Loucy (cell line): ENCODE measurements at regions not wholly inside any gene's neighbourhood (a gene's known extent, or its start where the extent isn't known, plus 50 kb on each side); places are given as distances from the start of the nearest gene placed in this dataset.

Source experiments
- H2AFZ ChIP-seq: fragments of 200-600 bp; sonication (generic); 2 replicates; pipeline ENCODE4 v1.6.0; 2016; ENCODE audit warnings: antibody characterized with exemption, mild to moderate bottlenecking, low read length, moderate library complexity
- H3F3A ChIP-seq: fragments of 200-600 bp; 2 replicates; pipeline ENCODE4 v1.6.0; 2016; ENCODE audit warnings: antibody characterized with exemption, low read depth, mild to moderate bottlenecking
- H3K27me3 ChIP-seq: fragments of 200-600 bp; sonication (generic); 2 replicates; pipeline ENCODE4 v1.6.1; 2014; ENCODE audit warnings: low read length, mild to moderate bottlenecking; ENCODE audit not compliant: insufficient read depth, poor library complexity, severe bottlenecking
- H3K36me3 ChIP-seq: fragments of 200-600 bp; sonication (generic); 2 replicates; pipeline ENCODE4 v1.6.1; 2016; ENCODE audit warnings: low read length; ENCODE audit not compliant: insufficient read depth
- H3K4me1 ChIP-seq: fragments of 200-600 bp; sonication (generic); 2 replicates; pipeline ENCODE4 v1.5.1; 2014; ENCODE audit warnings: low read length, mild to moderate bottlenecking; ENCODE audit not compliant: insufficient read depth, poor library complexity, severe bottlenecking
- H3K4me2 ChIP-seq: fragments of 200-600 bp; sonication (generic); 2 replicates; pipeline ENCODE4 v1.6.0; 2014; ENCODE audit warnings: antibody characterized with exemption, low read length, low read depth, mild to moderate bottlenecking; ENCODE audit not compliant: poor library complexity, severe bottlenecking
- H3K4me3 ChIP-seq: fragments of 200-600 bp; sonication (generic); 2 replicates; pipeline ENCODE4 v1.5.1; 2014; ENCODE audit warnings: low read length, mild to moderate bottlenecking, mixed read lengths; ENCODE audit not compliant: poor library complexity, severe bottlenecking
- H3K79me2 ChIP-seq: fragments of 200-600 bp; sonication (generic); 2 replicates; pipeline ENCODE4 v1.6.1; 2014; ENCODE audit warnings: low read length; ENCODE audit not compliant: insufficient read depth
- H3K9ac ChIP-seq: fragments of 200-600 bp; sonication (generic); 2 replicates; pipeline ENCODE4 v1.6.0; 2014; ENCODE audit warnings: mild to moderate bottlenecking, low read depth, low read length, moderate library complexity; ENCODE audit not compliant: poor library complexity, severe bottlenecking
- H3K9me2 ChIP-seq: fragments of 200-600 bp; sonication (generic); replicated peaks from 2 replicates; pipeline ENCODE4 v1.6.1; 2016; ENCODE audit warnings: low read depth, low read length, mixed read lengths
- H3K9me3 ChIP-seq: fragments of 200-600 bp; sonication (generic); 2 replicates; pipeline ENCODE4 v1.6.1; 2014; ENCODE audit warnings: mild to moderate bottlenecking, antibody characterized with exemption, low read length, low read depth; ENCODE audit not compliant: insufficient read depth
- H4K20me1 ChIP-seq: fragments of 200-600 bp; sonication (generic); 2 replicates; pipeline ENCODE4 v1.6.0; 2014; ENCODE audit warnings: antibody characterized with exemption, low read length, mild to moderate bottlenecking; ENCODE audit not compliant: insufficient read depth, poor library complexity, severe bottlenecking
- EZH2phosphoT487 ChIP-seq: fragments of 200-600 bp; IDR thresholded peaks from 2 replicates; pipeline ENCODE4 v1.6.1; 2018; ENCODE audit warnings: antibody characterized with exemption, mild to moderate bottlenecking, moderate library complexity, borderline replicate concordance
- TF ChIP-seq, protein P1 (sequence below): fragments of 200-600 bp; sonication (generic); conservative IDR thresholded peaks from 2 replicates; pipeline ENCODE4 v1.5.1; 2014; ENCODE audit warnings: mild to moderate bottlenecking, antibody characterized with exemption, low read length

DNA sequence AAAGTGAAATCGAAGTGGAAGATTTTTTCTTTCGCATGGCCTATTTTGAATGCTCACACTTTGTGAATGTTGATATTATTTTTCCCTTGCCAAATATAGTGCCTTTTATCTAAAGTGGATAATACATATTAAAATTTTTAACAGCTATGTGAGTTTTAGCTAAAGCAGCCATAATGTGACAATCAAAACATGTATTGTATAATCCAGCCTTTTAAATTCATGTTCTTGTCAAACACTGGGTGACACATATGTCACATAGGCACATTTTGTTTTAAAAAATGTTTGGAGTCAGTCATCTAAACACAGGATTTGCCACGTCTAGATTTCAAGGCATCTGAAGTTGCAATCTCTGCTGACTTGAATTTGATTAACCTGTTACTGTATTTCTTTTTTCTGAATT is 1256.6 kb downstream of the SLITRK1 start:
- Histone ChIP-seq H4K20me1 (no peaks in the 10 kb centered on the region), H3K9ac (no peak overlapping the region), H3K9me3 (no peaks in the 10 kb centered on the region), H3K4me3 (no peak overlapping the region), H3K79me2 (no peaks in the 10 kb centered on the region), H3K27me3 (no peaks in the 10 kb centered on the region), H3K9me2 (no peaks in the 10 kb centered on the region), H3K4me2 (no peak overlapping the region), H3K36me3 (no peaks in the 10 kb centered on the region), H3F3A (no peaks in the 10 kb centered on the region), H3K4me1 (no peaks in the 10 kb centered on the region), H2AFZ (no peak overlapping the region)
- TF ChIP-seq, protein P1, sequence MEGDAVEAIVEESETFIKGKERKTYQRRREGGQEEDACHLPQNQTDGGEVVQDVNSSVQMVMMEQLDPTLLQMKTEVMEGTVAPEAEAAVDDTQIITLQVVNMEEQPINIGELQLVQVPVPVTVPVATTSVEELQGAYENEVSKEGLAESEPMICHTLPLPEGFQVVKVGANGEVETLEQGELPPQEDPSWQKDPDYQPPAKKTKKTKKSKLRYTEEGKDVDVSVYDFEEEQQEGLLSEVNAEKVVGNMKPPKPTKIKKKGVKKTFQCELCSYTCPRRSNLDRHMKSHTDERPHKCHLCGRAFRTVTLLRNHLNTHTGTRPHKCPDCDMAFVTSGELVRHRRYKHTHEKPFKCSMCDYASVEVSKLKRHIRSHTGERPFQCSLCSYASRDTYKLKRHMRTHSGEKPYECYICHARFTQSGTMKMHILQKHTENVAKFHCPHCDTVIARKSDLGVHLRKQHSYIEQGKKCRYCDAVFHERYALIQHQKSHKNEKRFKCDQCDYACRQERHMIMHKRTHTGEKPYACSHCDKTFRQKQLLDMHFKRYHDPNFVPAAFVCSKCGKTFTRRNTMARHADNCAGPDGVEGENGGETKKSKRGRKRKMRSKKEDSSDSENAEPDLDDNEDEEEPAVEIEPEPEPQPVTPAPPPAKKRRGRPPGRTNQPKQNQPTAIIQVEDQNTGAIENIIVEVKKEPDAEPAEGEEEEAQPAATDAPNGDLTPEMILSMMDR, result no peak
- TF ChIP-seq EZH2phosphoT487, result no peak

- H2AFZ ChIP-seq, result no peak overlapping the region
- H3K36me3 ChIP-seq, result no peaks in the 10 kb centered on the region
- H4K20me1 ChIP-seq, result no peaks in the 10 kb centered on the region
- no peaks in the 10 kb centered on the region for H3K9me2 ChIP-seq
- H3K4me2 ChIP-seq, result no peak overlapping the region
- no peaks in the 10 kb centered on the region for H3K79me2 ChIP-seq
- H3K9me3 ChIP-seq, result no peaks in the 10 kb centered on the region
- H3K4me1 ChIP-seq, result no peaks in the 10 kb centered on the region
- no peaks in the 10 kb centered on the region for H3F3A ChIP-seq
- TF ChIP-seq, protein P1, result no peak
- TF ChIP-seq EZH2phosphoT487, result no peak
- no peak overlapping the region for H3K9ac ChIP-seq
- H3K27me3 ChIP-seq, result no peaks in the 10 kb centered on the region
- no peak overlapping the region for H3K4me3 ChIP-seq
These were observed 1267.2 kb downstream of the SLITRK1 start for GRCh38 chr13:82615043-82615442.

GRCh38 chr13:82614086-82614485 is 1268.2 kb downstream of the SLITRK1 start:
- no peaks in the 10 kb centered on the region for H3K4me1 ChIP-seq
- no peak overlapping the region for H2AFZ ChIP-seq
- no peaks in the 10 kb centered on the region for H3K27me3 ChIP-seq
- no peaks in the 10 kb centered on the region for H3K79me2 ChIP-seq
- no peak overlapping the region for H3K4me3 ChIP-seq
- H3K9me3 ChIP-seq, result no peaks in the 10 kb centered on the region
- H3K4me2 ChIP-seq, result no peak overlapping the region
- no peaks in the 10 kb centered on the region for H3K9me2 ChIP-seq
- no peaks in the 10 kb centered on the region for H3K36me3 ChIP-seq
- H3F3A ChIP-seq, result no peaks in the 10 kb centered on the region
- no peak overlapping the region for H3K9ac ChIP-seq
- TF ChIP-seq, protein P1, result no peak
- TF ChIP-seq EZH2phosphoT487, result no peak
- no peaks in the 10 kb centered on the region for H4K20me1 ChIP-seq
